Right ventricle myocardium inferior (tissue), 1 donor: ENCODE measurements at regions not wholly inside any gene's neighbourhood (a gene's known extent, or its start where the extent isn't known, plus 50 kb on each side); places are given as distances from the start of the nearest gene placed in this dataset.
"Not testable (repeated sequence)": the region's sequence is repeated elsewhere in the genome, so short reads cannot be mapped to it uniquely, and the experiment has no call there.

Source experiments
- ATAC-seq: fragments of 200-7000 bp; cut with Tn5 transposase; one replicate; pipeline ENCODE4 v1.9.1; 2020; ENCODE audit warnings: mild to moderate bottlenecking, moderate library complexity
- DNase-seq: peaks from one replicate; pipeline ENCODE4 v3.0.0; 2021; ENCODE audit errors: missing footprints
- intact Hi-C: fragments of 100-400 bp; cut with DNase I; formaldehyde crosslinking; loops from one replicate; pipeline ENCODE4 v1.11.0; 2022
- donor health status: DM: no; HTN: yes; CAD: no; lungs with severe emphysema.

DNA sequence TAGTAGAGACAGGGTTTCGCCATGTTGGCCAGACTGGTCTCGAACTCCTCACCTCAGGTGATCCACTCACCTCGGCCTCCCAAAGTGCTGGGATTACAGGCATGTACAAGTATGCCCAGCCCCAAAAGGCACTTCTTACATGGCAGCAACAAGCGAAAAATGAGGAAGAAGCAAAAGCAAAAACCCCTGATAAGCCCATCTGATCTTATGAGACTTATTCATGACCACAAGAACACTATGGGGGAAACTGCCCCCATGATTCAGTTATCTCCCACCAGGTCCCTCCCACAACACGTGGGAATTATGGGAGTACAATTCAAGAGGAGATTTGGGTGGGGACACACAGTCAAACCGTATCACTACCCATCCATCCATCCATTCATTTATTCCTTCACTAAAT lies 163.0 kb upstream of the PDE7B start:
- DNase-seq, intact Hi-C loops, ATAC-seq: not testable (repeated sequence)

DNA sequence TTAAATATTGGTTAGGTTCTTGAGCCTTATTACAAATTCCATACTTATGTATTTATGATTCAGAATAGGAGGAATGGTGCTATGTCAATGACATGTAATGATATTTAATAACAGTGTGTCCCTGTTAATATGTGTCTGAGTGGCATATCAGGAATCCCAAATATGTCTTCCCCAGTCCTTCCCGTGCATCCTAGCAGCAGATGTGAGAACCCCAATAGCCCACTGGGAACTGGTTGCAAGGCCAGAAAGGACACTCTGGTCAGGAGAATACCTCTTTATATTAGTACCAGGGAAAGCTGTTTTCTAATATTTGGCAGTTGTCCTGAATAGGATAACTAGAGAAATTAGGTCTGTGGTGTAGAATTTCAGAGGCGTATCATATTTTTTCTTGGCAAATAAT lies 159.1 kb upstream of the PDE7B start:
- ATAC-seq, result no peak
- intact Hi-C loops, result no loop called here
- no peak for DNase-seq

DNA sequence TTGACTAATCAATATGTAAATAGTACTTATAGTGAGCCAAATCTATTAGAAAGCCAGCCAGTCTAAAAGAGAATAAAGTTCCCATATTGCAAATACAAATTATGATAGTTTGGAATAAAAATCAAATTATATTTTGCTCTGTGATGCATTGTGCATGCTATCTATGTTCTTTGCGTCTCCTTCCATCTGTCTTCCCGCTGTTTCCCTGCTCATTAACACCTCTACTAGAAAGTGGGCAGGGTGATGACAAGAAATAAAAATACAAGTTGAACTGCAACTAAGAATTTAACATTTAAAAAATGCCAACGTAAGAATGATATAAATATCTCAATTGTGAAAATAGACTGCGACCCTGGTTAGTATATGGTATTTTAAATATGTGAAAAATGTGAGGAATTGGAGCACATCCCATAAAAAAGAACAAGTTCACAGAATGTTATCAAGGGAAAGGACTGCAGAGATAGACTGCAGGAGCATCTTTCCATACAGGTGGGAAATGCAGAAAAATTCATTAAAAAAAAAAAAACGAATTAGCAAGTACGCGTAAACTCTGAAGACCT lies 157.6 kb upstream of the PDE7B start:
- ATAC-seq (no peak), DNase-seq (no peak)
- intact Hi-C loops, result no loop called here

DNA sequence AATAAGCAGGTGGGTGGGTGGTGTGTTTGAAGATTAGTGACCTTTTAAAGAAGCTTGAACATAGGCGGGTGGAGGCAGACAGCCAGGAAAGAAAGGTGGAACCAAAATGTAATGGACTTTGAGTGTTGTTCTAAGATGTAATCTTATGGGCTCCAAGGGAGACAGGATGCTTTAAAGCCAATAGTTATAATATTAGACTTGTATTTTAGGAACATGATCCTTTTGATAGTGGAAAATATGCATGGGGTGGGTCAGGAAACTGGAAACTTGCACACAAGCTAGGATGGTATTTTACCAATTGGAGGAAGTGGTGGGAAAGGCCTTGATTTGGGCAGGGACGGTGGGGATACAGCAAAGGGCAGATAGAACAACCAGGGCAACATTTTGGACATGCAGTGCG lies 151.8 kb upstream of the PDE7B start:
- intact Hi-C loops, result no loop called here
- ATAC-seq (no peak), DNase-seq (no peak)

DNA sequence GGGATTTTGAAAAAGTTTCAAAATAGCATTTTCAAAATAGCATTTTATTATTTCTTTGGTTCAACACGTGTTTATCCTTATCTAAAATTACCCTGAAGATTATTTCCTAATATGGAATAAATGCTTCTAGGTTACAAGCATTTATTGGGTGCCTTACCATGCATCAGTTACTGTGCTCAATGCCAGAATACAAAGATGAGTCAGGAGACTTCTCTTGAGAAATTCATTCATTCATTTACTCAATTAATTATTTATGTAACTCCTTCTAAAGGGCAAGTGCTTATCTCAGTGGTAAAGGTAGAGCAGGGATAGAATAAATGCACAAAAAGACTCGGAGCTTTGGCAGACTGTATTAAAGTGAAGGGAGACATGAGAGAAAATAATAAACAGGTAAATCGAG lies 150.1 kb upstream of the PDE7B start:
- intact Hi-C loops, result no loop called here
- DNase-seq (no peak), ATAC-seq (no peak)

DNA sequence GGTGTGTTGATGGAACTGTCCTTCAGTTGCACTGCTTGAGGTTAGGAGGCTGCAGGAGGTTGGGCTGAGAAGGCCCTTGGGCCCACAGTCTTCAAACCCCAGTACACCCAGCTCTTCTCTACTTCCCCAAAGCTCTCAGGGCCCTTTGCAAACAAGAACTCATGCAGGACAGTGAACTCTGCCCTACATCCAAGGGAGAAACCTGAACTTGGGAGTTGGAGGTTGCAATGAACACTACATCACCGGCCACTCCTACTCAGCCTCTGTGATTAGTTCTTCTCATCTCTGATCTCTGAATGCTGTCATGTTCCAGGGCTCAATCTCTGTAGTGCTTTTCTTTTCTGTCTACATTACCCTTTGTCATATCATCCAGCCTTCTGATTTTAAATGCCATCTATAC lies 148.5 kb upstream of the PDE7B start:
- intact Hi-C loops, result no loop called here
- ATAC-seq, result no peak

DNA sequence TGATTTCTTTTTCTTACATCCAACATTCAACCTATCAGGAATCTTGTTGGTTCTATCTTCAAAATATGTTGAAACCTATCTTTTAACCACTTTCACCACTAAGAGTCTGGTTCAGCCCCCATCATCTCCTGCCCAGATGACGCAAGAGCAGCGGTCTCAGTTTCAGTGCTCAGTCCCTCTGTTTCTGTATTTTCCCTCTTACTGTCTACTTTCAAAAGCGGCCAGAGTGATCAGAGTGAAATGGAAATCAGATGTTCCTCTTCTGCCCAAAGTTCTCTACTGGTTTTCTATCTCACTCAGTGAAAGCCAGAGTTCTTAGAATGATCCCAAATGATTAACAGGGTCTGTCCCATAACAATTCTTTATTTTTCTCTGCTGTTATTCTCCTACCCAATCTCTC lies 147.9 kb upstream of the PDE7B start:
- intact Hi-C loops, result no loop called here
- DNase-seq (no peak), ATAC-seq (no peak)

More for the DNA sequence above, 148.5 kb upstream of the PDE7B start:
- DNase-seq, result no peak

DNA sequence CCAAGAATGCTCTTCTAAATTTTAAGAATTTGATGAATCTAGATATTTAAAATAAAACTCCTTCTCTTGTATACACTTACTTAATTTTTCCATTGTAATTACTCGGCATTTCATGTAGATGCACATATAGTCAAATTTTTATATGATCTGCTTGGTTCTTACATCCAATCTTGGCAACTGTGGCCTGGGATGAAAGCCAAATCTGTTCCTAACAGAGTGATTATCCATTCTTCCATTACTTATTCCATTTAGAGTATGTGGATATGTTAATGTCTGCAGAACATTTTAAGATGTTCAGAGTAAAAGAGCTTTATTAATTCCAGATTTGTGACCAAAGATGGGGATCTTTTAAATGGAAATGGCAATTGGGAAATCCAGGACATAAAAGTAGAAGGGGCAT lies 144.1 kb upstream of the PDE7B start:
- intact Hi-C loops, result no loop called here
- ATAC-seq, result no peak
- DNase-seq, result no peak

DNA sequence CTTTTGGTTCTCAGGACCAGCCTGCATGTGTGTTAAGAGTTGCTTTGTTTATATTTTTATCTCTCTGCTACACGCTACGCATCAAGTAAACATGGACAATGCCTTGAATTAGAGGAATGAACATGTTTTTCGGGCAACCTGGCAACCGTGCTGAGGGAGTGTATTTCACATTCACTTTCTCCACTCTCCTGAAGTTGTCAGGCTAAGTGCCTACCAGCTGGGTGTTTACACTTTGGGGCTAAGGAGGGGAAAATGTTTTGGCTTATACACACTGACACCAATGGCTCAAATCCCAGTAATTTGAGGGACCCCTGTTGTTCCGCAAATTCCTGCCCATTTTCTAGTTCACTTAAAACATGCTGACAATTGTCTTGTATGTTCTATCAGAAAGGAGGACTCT lies 141.5 kb upstream of the PDE7B start:
- intact Hi-C loops, result no loop called here
- no peak for ATAC-seq
- no peak for DNase-seq

DNA sequence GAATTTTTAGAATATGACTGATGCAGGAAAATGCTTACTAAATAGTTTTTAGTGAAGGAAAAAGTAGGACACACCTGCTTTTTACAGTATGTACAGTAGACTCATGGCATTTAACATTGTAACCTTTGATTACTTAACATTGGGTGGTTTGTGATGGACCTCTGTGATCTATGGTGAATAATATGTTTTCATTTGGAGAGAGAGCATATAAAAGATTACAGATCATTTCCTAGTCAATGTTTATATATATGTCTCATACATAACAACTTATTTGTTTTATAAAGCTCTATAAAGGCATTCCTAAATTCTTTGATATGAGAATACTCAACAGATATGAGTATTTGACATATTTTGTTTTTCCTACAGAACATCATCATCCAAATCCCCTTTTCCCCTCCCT lies 129.3 kb upstream of the PDE7B start:
- DNase-seq (no peak), ATAC-seq (no peak)
- intact Hi-C loops, result no loop called here

DNA sequence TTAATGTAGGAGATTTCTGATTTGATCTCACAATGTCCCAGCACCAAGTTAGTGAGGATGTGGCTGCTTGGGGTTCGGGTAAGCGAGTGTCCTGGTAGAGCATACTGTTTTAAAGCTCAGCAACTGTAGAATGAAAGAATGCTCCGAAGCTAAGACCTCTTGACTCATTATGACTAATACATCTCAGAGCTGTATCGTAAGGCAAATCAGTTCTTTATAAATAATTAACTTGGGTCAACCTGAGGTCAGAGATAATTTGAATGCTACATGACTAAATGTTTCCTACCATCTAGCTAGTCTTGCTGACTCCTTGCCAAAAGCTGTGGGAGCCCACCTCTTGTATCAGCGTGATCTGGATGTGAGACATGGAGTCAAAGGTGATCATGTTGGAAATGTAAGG lies 128.8 kb upstream of the PDE7B start:
- ATAC-seq, result no peak
- intact Hi-C loops, result no loop called here
- no peak for DNase-seq

DNA sequence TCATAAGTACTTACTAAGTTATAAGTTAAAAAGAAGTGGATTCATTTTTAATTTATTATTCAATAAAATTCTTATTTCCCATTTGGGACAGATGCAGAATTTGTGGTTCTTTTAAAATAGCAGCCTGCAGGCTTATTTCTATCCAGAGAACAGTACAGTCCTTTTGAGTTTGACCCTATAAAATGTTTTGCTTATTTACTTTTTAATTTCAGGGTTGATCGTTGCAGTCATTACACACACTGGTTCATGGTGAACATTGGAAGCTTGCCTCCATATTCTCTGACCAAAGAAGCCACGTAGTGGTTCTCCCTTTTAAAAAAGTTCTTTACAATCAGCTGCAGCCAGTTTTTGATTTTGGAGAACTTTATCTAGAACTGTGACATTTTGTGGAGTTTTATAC lies 122.9 kb upstream of the PDE7B start:
- ATAC-seq (no peak), DNase-seq (no peak)
- intact Hi-C loops, result no loop called here

DNA sequence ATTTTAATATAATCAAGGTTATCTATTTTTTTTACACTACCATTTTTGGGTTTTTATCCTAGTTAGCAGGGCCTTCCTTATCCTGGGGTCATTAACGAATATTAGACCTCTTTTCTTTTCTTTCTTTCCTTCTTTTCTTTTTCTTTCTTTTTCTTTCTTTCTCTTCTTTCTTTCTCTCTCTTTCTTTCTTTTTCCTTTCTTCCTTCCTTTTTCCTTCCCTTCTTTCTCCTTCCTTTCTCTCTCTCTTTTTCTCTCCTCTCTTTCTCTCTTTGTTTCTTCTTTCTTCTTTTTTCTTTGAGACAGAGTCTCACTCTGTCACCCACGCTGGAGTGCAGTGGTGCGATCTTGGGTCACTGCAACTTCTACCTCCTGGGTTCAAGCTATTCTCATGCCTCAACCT lies 120.4 kb upstream of the PDE7B start:
- intact Hi-C loops, result no loop called here
- DNase-seq (no peak), ATAC-seq (no peak)

DNA sequence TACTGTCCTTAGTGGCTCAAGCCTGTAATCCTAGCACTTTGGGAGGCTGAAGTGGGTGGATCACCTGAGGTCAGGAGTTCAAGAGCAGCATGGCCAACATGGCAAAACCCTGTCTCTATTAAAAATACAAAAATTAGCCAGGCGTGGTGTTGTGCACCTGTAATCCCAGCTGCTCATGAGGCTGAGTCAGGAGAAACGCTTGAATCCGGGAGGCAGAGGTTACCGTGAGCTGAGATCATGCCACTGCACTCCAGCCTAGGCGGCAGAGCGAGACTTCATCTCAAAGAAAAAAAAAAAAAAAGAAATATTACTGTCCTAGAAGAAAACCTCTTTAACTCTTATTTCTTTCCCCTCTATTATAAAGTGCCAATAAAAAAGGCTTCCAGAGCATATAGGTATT lies 115.2 kb upstream of the PDE7B start:
- intact Hi-C loops, ATAC-seq, DNase-seq: not testable (repeated sequence)

DNA sequence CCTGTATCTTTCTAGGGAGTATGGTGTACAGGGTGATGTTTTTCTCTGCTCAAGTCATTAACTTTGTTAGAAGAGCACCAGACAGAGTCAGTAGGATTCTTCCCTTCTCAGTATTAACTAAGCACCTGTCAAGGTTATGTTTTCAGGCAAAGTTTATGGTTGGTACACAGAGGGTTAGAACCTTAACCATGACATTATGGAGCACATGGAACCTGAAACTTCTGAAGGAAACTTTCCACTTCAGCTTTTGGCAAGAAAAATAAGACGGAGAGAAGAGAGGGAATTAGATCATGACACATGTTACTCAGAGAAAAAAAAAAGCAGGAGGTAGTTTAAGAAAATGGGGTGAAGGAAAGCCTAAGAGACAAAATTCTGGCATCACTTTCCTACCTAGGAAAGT lies 112.9 kb upstream of the PDE7B start:
- DNase-seq (no peak), ATAC-seq (no peak)
- intact Hi-C loops, result no loop called here

DNA sequence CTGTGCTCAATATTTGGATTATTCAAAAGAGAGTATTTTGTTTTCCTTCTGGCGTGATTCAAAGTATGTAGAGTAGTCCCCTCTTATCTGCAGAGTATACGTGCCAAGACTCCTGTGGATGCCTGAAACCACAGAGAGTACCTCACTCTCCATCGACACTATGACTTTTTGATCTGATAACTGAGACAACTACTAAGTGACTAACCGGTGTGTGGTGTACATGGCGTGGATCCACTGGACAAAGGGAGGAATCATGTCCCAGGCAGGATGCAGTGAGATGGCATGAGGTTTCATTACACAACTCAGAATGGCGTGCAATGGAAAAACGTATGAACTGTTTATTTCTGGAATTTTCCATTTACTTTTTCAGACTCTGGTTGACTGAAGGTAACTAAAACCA lies 112.2 kb upstream of the PDE7B start:
- ATAC-seq, result no peak
- intact Hi-C loops, result no loop called here
- DNase-seq, result no peak

DNA sequence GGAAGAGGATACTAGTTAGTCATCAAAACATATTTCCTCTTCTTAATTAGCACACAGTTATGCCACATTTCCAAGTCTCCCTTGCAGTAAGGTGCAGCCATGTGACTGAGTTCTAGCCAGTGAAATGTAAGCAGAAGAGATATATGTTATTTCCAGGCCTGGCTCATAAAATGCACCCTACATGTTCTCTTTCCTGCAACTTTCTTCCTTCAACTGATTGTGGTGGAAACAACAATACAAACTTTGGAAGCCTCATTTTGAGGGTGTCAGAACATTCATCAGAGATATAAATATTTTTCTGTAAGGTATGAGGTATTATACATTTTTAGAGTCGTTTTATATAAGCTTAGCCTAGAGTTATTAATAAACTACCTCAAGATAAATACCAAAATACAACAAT lies 110.9 kb upstream of the PDE7B start:
- DNase-seq (no peak), ATAC-seq (no peak)
- intact Hi-C loops, result no loop called here

DNA sequence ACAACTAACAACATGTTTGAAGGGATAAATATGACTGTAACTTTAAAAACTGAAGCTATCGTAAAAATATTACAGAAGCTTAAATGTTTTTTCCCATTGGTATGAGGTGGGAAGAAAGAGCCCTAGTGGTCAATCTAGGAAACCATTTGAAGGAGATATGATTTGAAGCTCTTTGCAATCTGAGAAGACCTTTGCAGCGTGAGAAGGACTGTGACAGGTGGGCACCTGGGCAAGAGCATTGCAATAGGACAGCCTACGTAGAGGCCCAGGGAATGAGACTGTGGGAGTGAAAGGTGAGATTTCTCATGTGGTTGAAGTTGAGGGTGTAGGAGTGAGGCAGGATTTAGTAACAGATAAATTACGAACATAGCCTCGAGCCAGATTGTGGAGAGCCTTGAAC lies 108.0 kb upstream of the PDE7B start:
- ATAC-seq (no peak), DNase-seq (no peak)
- intact Hi-C loops, result no loop called here

DNA sequence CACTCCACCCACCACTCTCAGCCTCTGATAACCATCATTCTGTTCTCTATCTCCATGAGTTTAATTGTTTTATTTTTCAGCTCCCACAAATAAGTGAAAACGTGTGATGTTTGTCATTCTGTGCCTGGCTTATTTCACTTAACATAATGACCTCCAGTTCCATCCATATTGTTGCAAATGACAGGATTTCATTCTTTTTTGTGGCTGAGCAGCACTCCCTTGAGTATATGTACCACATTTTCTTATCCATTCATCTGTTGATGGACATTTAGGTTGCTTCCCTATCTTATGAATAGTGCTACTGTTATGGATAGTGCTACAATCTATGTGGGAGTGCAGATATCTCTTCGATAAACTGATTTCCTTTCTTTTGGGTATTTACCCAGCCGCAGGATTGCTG lies 103.3 kb upstream of the PDE7B start:
- DNase-seq, result no peak
- intact Hi-C loops, result no loop called here
- ATAC-seq, result no peak

DNA sequence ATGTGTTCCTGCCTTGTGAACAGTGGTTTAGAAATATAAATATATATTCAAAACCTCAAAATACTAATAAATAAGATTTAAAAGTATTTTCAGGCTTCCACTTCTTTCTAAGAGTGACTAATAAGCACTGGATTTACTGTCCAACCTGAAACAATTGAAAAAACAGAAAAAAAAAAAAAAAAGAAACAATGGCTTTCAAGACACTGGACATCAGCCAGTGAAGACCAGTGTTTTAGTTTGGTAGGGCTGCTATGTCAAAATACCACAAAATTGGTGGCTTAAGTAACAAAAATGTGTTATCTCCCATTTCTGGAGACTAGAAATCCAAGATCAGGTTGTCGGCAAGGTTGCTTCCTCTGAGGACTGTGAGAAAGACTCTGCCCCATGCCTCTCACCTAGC lies 101.4 kb upstream of the PDE7B start:
- ATAC-seq (no peak), DNase-seq (no peak)
- intact Hi-C loops, result no loop called here

DNA sequence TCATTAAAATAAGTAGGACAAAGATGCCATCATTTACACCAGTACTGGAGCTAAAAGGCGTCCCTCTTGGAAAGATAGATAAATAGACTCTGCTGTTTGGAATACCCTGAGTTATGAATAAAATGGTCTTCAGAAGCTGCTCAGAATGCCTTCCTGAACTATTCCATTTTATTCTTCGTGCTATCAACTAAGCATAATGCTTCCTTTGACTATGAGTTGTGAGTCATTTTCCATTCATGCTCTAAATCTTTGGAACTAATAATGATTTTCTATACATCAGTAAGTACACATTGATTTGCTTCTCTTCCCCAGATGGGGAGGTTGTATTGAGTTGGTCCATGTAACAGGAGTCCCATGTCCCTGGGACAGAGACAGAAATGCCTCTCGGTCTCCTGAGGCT lies 98.3 kb upstream of the PDE7B start:
- intact Hi-C loops, result no loop called here
- DNase-seq (no peak), ATAC-seq (no peak)

DNA sequence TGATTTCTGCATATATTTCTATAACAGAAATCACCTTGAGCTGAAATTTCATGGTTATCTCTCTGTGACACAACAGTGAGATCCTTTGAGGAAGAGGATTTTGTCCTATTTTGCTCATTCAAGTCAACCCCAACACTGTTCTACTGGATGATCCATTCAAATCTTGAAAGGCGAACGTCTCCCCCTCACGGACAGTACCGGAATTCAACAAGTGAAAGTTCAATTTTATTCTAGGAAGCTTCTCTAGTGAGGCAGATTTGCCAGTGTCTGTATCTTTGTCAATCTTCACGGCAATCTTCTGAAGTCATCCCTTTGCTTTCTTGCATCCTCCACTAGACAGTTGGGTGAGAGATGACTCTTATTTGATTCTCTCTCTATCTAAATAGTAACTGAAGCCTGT lies 91.7 kb upstream of the PDE7B start:
- DNase-seq (no peak), ATAC-seq (no peak)
- intact Hi-C loops, result no loop called here
